PC-3 (cell line): ENCODE measurements at regions not wholly inside any gene's neighbourhood (a gene's known extent, or its start where the extent isn't known, plus 50 kb on each side); places are given as distances from the start of the nearest gene placed in this dataset.

Source experiments
- ATAC-seq: fragments of 200-7000 bp; cut with Tn5 transposase; 2 replicates; pipeline ENCODE4 v1.9.1; 2020; ENCODE audit warnings: mild to moderate bottlenecking, moderate library complexity
- BruUV-seq: library from RNA; stranded (reverse); fragments of 400-500 nt; replicated peaks from 2 replicates; lab custom pipeline; 2021; lab: Mats Ljungman, UMichigan
- CTCF ChIA-PET: fragments of 300-600 bp; sonication (Branson Sonifier 250); formaldehyde crosslinking; loops from one replicate; lab custom pipeline; 2022; ENCODE audit warnings: antibody characterized with exemption; lab: Charles Lee
- POLR2A ChIA-PET: fragments of 300-600 bp; sonication (Branson Sonifier 250); formaldehyde crosslinking; loops from one replicate; lab custom pipeline; 2022; ENCODE audit warnings: antibody characterized with exemption; ENCODE audit not compliant: unreplicated experiment; lab: Charles Lee
- DNase-seq: peaks from one replicate; pipeline ENCODE4 v3.0.0-alpha.2; 2015
- H2AFZ ChIP-seq: fragments of 300-600 bp; sonication (generic); 2 replicates; pipeline ENCODE4 v1.6.0; 2016; ENCODE audit warnings: antibody characterized with exemption, low read length
- H3F3A ChIP-seq: fragments of 300-600 bp; sonication (generic); one replicate; pipeline ENCODE4 v1.6.0; 2017; ENCODE audit warnings: antibody characterized with exemption, low read length, control low read depth, mild to moderate bottlenecking; ENCODE audit not compliant: unreplicated experiment
- H3K27ac ChIP-seq: fragments of 300-600 bp; sonication (generic); 2 replicates; pipeline ENCODE4 v1.5.1; 2016; ENCODE audit warnings: mild to moderate bottlenecking, low read length
- H3K27me3 ChIP-seq: fragments of 300-600 bp; sonication (generic); 2 replicates; pipeline ENCODE4 v1.6.1; 2016; ENCODE audit warnings: low read length, mixed read lengths
- H3K36me3 ChIP-seq: fragments of 300-600 bp; sonication (generic); 2 replicates; pipeline ENCODE4 v1.6.1; 2016; ENCODE audit warnings: low read depth, mixed run types, low read length, mixed read lengths
- H3K4me1 ChIP-seq: fragments of 300-600 bp; sonication (generic); 2 replicates; pipeline ENCODE4 v1.5.1; 2016; ENCODE audit warnings: low read length; ENCODE audit not compliant: insufficient read depth
- H3K4me2 ChIP-seq: fragments of 300-600 bp; sonication (generic); 2 replicates; pipeline ENCODE4 v1.6.0; 2016; ENCODE audit warnings: low read length
- H3K4me3 ChIP-seq: fragments of 300-600 bp; sonication (generic); 2 replicates; pipeline ENCODE4 v1.5.1; 2016; ENCODE audit warnings: mild to moderate bottlenecking, low read length, mixed read lengths
- H3K79me2 ChIP-seq: fragments of 300-600 bp; sonication (generic); 2 replicates; pipeline ENCODE4 v1.6.1; 2017; ENCODE audit warnings: low read length, mixed read lengths
- H3K9ac ChIP-seq: fragments of 300-600 bp; sonication (generic); 2 replicates; pipeline ENCODE4 v1.6.0; 2016; ENCODE audit warnings: mild to moderate bottlenecking, low read length
- H3K9me2 ChIP-seq: fragments of 300-600 bp; sonication (generic); replicated peaks from 2 replicates; pipeline ENCODE4 v1.6.1; 2016; ENCODE audit warnings: mixed run types, low read length, mixed read lengths
- H3K9me3 ChIP-seq: fragments of 300-600 bp; sonication (generic); 2 replicates; pipeline ENCODE4 v1.6.1; 2016; ENCODE audit warnings: low read length, mixed read lengths
- H4K20me1 ChIP-seq: fragments of 300-600 bp; sonication (generic); 2 replicates; pipeline ENCODE4 v1.6.1; 2016; ENCODE audit warnings: low read length, mixed read lengths
- CTCF ChIP-seq: fragments of 300-600 bp; sonication (generic); conservative IDR thresholded peaks from 2 replicates; pipeline ENCODE4 v1.5.1; 2017; ENCODE audit warnings: antibody characterized with exemption, low read depth, mild to moderate bottlenecking, low read length
- EZH2 ChIP-seq: fragments of 300-600 bp; sonication (generic); IDR thresholded peaks from one replicate; pipeline ENCODE4 v1.6.1; 2017; ENCODE audit warnings: antibody characterized with exemption, mild to moderate bottlenecking, low read length; ENCODE audit not compliant: unreplicated experiment
- EZH2phosphoT487 ChIP-seq: fragments of 300-600 bp; sonication (generic); IDR thresholded peaks from 2 replicates; pipeline ENCODE4 v1.6.1; 2018; ENCODE audit warnings: mild to moderate bottlenecking, antibody characterized with exemption, low read length, borderline replicate concordance
- intact Hi-C: fragments of 100-400 bp; cut with micrococcal nuclease; formaldehyde crosslinking; loops from 2 replicates; pipeline ENCODE4 v1.9.0; 2023

DNA sequence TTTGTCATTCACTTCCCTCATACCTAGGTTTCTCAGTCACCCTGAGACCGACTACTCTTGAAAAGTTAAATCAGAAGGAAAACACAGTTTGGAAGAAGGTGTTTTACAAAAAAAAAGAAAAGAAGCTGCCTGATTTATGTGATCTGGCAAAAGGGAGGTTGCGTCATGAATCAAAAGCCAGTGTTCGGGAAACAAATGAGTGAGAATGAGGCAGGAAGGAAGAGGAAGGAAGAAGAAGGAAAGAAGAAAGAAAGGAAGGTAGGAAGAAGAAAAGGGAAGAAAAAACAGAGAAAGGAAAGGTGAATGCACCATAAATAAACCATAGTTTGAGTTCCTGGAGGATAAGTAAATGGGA is 314.6 kb downstream of the BLID start:
- H3K4me3 ChIP-seq = no peak overlapping the region
- intact Hi-C loops = no loop called here
- no peaks in the 10 kb centered on the region for H3K27me3 ChIP-seq
- no peaks in the 10 kb centered on the region for H3F3A ChIP-seq
- no peaks in the 10 kb centered on the region for H3K4me1 ChIP-seq
- ATAC-seq (no peak), DNase-seq (no peak)
- no peak overlapping the region for H2AFZ ChIP-seq
- no peaks in the 10 kb centered on the region for H4K20me1 ChIP-seq
- H3K79me2 ChIP-seq = no peaks in the 10 kb centered on the region
- peaks cover 4% of the 10 kb centered on the region; the same call in 1 of the 2 replicates for H3K9me3 ChIP-seq
- POLR2A ChIA-PET = no interaction called here
- no peak overlapping the region for H3K9ac ChIP-seq
- no peak overlapping the region for H3K4me2 ChIP-seq
- BruUV-seq = no TSS peak
- CTCF ChIA-PET = no interaction called here
- no peaks in the 10 kb centered on the region for H3K9me2 ChIP-seq
- H3K27ac ChIP-seq = no peak overlapping the region
- H3K36me3 ChIP-seq = no peaks in the 10 kb centered on the region
- TF ChIP-seq EZH2phosphoT487 = no peak

GRCh38 chr11:121800731-121801393 is 315.2 kb downstream of the BLID start:
- no peaks in the 10 kb centered on the region for H3K36me3 ChIP-seq
- H3K9me3 ChIP-seq = peaks cover 4% of the 10 kb centered on the region; the same call in 1 of the 2 replicates
- TF ChIP-seq CTCF (no peak), EZH2 (no peak), EZH2phosphoT487 (no peak)
- H3K27me3 ChIP-seq = no peaks in the 10 kb centered on the region
- intact Hi-C loops = no loop called here
- no TSS peak for BruUV-seq
- no peaks in the 10 kb centered on the region for H4K20me1 ChIP-seq
- H3K27ac ChIP-seq = no peak overlapping the region
- H3K9ac ChIP-seq = no peak overlapping the region
- no peaks in the 10 kb centered on the region for H3K79me2 ChIP-seq
- ChIA-PET POLR2A (no interaction called here), CTCF (no interaction called here)
- no peak overlapping the region for H3K4me2 ChIP-seq
- no peaks in the 10 kb centered on the region for H3K9me2 ChIP-seq
- DNase-seq (no peak), ATAC-seq (no peak)
- no peak overlapping the region for H2AFZ ChIP-seq
- H3K4me1 ChIP-seq = no peaks in the 10 kb centered on the region
- no peaks in the 10 kb centered on the region for H3F3A ChIP-seq
- no peak overlapping the region for H3K4me3 ChIP-seq

DNA sequence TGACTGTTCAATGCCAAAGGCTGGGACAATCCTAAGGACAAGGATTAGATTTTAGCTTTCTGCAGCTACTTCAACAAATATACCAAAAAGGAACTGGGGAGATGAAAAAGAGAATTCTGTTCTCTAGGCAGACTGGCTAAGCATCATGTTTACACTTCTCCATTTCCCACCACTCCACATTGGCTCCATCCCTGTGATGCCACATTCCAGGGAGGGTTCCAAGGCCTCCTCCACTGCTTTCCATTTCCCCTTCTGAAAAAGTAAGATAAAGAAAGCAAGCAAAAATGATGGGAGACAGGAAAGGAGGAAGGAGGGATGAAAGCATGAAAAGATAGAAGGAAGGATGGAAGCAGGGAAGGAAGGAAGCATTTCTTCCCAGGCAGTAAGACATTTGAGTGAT is 315.8 kb downstream of the BLID start:
- no peaks in the 10 kb centered on the region for H3F3A ChIP-seq
- no peak for ATAC-seq
- CTCF ChIA-PET = no interaction called here

More for the DNA sequence above, 315.8 kb downstream of the BLID start:
- H3K79me2 ChIP-seq = no peaks in the 10 kb centered on the region
- POLR2A ChIA-PET = no interaction called here
- H3K9ac ChIP-seq = no peak overlapping the region
- no peaks in the 10 kb centered on the region for H3K4me1 ChIP-seq
- H3K36me3 ChIP-seq = no peaks in the 10 kb centered on the region
- no peak for DNase-seq
- no peak overlapping the region for H2AFZ ChIP-seq
- H3K9me2 ChIP-seq = no peaks in the 10 kb centered on the region
- H3K4me3 ChIP-seq = no peak overlapping the region
- no peaks in the 10 kb centered on the region for H4K20me1 ChIP-seq
- H3K27ac ChIP-seq = no peak overlapping the region
- no TSS peak for BruUV-seq
- TF ChIP-seq EZH2phosphoT487 (no peak), EZH2 (no peak), CTCF (no peak)
- intact Hi-C loops = no loop called here
- peaks cover 4% of the 10 kb centered on the region; the same call in 1 of the 2 replicates for H3K9me3 ChIP-seq
- no peak overlapping the region for H3K4me2 ChIP-seq
- H3K27me3 ChIP-seq = no peaks in the 10 kb centered on the region
